ENCODE measurements at regions not wholly inside any gene's neighbourhood (a gene's known extent, or its start where the extent isn't known, plus 50 kb on each side); places are given as distances from the start of the nearest gene placed in this dataset.

DNA sequence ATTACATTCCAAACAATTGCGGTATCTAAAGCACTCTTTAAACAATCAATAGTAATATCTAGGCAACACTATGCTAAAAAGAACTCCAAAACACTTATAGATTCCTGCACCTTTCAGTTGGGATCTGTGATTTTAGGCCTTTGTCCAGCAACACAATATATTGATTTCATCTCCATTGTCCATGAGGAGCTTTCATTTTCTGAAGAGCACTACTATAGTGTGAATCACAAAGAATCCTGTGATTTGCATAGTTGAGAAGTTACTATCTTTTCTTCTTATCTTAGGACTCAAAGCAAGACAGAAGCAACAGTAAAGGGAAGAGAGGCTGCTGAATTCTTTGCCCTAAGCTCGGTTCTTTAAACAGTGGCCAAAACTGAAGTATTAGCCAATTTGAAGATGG, 846.8 kb downstream of the IPMK start:
- DNase-seq (ENCODE audit: low read depth): no peak

DNA sequence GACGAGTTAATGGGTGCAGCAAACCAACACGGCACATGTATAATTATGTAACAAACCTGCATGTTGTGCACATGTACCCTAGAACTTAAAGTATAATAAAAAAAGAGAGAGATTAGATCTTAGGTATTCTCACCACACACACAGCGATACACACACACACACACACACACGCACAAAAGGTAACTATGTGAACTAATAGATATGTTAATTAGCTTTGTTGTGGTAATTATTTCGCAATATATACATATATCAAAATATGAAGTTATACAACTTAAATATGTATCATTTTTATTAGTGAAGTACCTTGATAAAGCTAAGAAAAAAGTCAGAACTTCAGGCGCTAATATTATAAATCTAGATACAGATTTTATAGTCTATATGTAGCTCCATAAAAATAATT, 849.2 kb downstream of the IPMK start:
- no peak for DNase-seq (ENCODE audit: low read depth)
- H3K4me3 ChIP-seq (ENCODE audit: low read depth, low read length): no peak overlapping the region
- TF ChIP-seq, protein P1, sequence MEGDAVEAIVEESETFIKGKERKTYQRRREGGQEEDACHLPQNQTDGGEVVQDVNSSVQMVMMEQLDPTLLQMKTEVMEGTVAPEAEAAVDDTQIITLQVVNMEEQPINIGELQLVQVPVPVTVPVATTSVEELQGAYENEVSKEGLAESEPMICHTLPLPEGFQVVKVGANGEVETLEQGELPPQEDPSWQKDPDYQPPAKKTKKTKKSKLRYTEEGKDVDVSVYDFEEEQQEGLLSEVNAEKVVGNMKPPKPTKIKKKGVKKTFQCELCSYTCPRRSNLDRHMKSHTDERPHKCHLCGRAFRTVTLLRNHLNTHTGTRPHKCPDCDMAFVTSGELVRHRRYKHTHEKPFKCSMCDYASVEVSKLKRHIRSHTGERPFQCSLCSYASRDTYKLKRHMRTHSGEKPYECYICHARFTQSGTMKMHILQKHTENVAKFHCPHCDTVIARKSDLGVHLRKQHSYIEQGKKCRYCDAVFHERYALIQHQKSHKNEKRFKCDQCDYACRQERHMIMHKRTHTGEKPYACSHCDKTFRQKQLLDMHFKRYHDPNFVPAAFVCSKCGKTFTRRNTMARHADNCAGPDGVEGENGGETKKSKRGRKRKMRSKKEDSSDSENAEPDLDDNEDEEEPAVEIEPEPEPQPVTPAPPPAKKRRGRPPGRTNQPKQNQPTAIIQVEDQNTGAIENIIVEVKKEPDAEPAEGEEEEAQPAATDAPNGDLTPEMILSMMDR (conservative IDR thresholded peaks at IDR 0.05; ENCODE audit: low read depth, low read length): no peak

More for the DNA sequence above, 846.8 kb downstream of the IPMK start:
- TF ChIP-seq, protein P1 (conservative IDR thresholded peaks at IDR 0.05; ENCODE audit: low read depth, low read length): no peak
- no peak overlapping the region for H3K4me3 ChIP-seq (ENCODE audit: low read depth, low read length)

DNA sequence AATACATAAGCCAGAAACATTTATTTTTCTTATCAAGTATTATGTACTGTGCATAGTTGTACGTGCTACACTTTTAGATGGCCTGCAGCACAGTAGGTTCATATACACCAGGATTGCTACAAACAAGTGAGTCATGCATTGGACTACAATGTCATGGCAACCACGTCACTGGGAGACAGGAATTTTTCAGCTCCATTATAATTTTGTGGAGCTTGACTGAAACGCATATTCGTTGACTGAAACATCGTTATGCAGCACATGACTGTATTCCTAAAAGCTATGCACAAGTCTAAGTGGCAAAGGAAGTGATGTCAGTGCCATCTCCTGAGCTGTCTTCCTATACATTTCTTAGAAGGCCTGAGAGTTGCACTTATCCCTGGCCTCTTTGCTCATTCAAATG, 871.8 kb downstream of the IPMK start:
- TF ChIP-seq, protein P1 (conservative IDR thresholded peaks at IDR 0.05; ENCODE audit: low read depth, low read length): no peak
- H3K4me3 ChIP-seq (ENCODE audit: low read depth, low read length): no peak overlapping the region
- DNase-seq (ENCODE audit: low read depth): no peak

DNA sequence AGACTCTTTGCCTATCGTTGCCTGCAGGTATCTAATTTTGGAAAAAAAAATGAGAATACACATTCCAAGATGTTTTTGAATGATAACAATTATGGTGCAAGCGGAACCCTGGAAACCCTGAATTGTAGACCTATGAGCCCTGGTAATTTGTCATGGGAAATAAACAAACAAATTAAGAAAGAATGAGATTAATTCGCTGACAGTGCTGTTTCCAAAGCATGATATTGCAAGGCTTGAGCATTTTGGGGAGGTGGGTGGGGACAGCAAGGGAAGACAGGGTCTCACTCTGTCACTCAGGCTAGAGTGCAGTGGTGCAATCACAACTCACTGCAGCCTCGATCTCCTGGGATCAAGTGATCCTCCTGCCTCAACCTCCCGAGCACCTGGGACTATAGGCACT, 900.3 kb downstream of the IPMK start:
- no peak overlapping the region for H3K4me3 ChIP-seq (ENCODE audit: low read depth, low read length)
- TF ChIP-seq, protein P1 (conservative IDR thresholded peaks at IDR 0.05; ENCODE audit: low read depth, low read length): no peak
- DNase-seq (ENCODE audit: low read depth): no peak

DNA sequence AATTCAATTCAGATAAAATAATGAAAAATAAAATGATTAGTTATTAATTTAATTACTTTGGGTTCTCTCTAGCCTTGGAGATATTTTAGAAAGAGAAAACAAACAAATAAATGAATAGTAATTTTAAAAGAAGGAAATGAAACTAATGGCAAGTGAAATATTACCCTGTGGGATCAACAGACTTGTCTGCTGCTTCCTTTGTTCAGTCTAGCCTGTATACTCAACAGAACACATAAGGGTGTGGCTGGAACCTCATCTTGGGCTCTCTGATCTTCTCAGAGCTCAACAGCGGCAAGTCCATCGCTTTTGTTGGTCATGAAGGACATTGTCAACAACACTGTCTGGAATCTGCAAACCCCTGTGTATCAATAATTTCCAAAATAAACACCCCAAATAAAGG, 904.9 kb downstream of the IPMK start:
- TF ChIP-seq, protein P1 (conservative IDR thresholded peaks at IDR 0.05; ENCODE audit: low read depth, low read length): no peak
- no peak for DNase-seq (ENCODE audit: low read depth)
- H3K4me3 ChIP-seq (ENCODE audit: low read depth, low read length): no peak overlapping the region

DNA sequence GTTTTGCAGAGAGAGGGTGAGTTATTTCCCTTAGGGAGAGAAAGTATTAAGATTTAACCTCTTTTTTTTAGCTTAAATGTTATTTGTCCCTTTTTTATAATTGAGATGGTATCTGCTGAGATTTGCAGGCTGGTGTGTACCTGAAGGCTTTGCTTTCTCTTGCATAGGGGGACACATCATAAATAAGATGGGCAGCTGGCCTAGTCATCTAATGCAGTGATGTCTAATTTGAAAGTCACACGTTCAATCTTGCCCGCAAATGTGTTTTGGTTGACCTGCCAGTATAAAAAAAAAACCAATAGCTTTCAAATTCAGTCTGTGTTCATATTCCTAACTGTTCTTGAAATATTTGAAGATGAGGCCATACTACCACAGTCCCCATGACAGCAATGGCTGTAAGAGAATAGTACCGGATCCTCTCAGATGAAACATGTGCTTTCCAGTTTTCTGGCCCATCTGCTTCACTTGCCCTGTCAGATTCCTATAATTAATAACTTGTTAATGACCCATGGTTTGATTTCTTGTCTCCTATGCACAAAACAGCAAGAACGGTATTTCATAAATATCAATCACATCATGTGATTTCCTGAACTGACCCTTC, 914.2 kb downstream of the IPMK start:
- DNase-seq (ENCODE audit: low read depth): no peak
- TF ChIP-seq, protein P1 (conservative IDR thresholded peaks at IDR 0.05; ENCODE audit: low read depth, low read length): no peak
- no peak overlapping the region for H3K4me3 ChIP-seq (ENCODE audit: low read depth, low read length)

DNA sequence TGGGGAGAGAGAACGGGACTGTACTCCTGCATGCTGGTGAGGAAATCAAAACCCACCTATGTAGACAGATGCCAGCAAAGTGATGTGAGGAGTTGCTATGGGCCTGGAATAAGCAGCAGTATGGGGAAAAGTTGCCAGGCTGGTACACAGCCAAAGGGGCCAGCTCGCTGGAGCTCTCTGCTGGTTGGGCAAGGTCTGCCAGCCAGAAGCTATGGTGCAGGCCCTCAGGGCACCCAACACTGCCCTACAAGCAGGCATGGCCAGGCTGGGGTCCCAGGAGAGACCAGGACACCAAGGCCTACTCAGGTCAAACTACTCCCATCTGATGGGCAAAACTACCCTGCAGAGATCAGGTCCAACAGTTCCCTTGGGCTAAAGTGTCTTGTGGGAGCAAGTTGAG, 916.6 kb downstream of the IPMK start:
- DNase-seq (ENCODE audit: low read depth): no peak
- TF ChIP-seq, protein P1 (conservative IDR thresholded peaks at IDR 0.05; ENCODE audit: low read depth, low read length): no peak
- H3K4me3 ChIP-seq (ENCODE audit: low read depth, low read length): no peak overlapping the region

All from choroid plexus epithelial cell (primary cell).